ENCODE measurements at regions not wholly inside any gene's neighbourhood (a gene's known extent, or its start where the extent isn't known, plus 50 kb on each side); places are given as distances from the start of the nearest gene placed in this dataset.
"Not testable (repeated sequence)": the region's sequence is repeated elsewhere in the genome, so short reads cannot be mapped to it uniquely, and the experiment has no call there.

DNA sequence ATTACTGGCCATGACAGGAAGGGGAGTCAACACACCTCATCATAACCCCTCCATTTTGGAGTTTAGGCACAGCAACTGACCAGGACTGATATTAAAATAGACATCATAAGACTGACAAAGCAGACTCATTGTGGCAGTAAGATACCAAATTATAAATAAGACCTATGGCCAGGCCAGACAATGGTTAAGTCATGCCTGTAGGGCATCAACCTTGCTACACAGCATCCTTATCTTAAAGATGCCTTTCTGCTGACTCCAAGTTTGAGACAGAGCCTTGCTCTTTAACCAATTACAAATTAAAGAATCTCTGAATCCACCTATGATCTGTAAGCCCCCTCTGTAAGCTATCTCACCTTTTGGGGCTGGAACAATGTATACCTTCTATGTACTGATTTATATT lies 65.5 kb downstream of the VCX2 start:
- DNase-seq (ENCODE audit: low read depth in 1 of 2, low spot score in 1 of 2): no peak

DNA sequence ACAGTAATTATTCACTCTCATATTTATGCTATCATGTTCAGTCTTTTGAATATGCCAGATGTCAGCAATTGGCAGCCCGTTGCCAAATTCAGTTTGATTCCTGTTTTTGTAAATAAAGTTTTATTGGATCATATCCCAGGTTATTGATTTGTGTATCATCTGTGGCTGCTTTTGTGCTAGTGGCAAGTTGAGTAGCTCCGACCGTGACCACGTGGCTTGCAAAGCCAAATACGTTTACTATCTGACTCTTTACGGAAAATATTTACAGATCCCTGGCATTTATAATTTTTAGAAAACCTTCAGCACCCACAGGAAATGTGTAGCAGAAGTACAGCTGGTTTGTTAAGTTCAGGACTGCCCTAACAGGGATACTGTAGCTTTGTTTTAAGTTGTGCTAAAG lies 67.4 kb downstream of the VCX2 start:
- no peak for DNase-seq (ENCODE audit: low read depth in 1 of 2, low spot score in 1 of 2)

GRCh38 chrX:8091510-8091909 lies 79.6 kb downstream of the VCX2 start:
- no peak for DNase-seq (ENCODE audit: low read depth in 1 of 2, low spot score in 1 of 2)

DNA sequence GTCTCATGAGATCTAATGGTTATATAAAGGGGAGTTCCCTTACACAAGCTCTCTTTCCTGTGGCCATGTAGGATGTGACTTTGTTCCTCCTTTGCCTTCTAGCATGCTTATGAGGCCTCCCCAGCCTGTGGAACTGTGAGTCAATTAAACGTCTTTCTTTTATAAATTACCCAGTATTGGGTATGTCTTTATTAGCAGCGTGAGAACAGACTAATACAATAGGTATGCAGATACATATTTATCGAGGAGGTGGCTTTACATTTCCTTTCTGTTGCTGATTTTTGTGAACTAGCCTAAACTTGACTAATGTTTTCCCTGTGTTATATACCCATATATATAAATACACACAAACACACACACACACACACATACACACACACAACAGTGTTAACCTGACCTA lies 80.2 kb downstream of the VCX2 start:
- DNase-seq (ENCODE audit: low read depth in 1 of 2, low spot score in 1 of 2): no peak

GRCh38 chrX:8090482-8090881 lies 80.6 kb downstream of the VCX2 start:
- no peak for DNase-seq (ENCODE audit: low read depth in 1 of 2, low spot score in 1 of 2)

GRCh38 chrX:8089141-8089540 lies 81.9 kb downstream of the VCX2 start:
- no peak for DNase-seq (ENCODE audit: low read depth in 1 of 2, low spot score in 1 of 2)

DNA sequence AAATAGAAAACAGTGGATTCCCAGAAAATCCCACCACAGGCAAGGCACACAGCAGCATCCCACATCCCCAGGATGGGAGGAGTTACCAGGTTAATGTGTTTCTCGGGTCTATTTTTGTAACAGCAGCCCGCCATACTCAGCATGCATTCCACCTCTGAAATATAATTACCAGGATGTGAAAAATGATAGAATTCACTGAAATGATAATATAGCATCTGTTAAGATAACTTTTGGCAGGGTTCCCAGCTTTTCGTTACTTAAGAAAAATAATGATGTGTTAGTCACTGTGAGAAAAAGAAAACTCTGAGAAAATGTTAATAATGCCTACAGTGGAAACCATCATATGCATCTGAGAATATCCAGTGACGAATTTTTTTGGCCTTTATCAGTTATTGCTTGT lies 87.1 kb downstream of the VCX2 start:
- DNase-seq (ENCODE audit: low read depth in 1 of 2, low spot score in 1 of 2): no peak

GRCh38 chrX:8083286-8083685 lies 87.8 kb downstream of the VCX2 start:
- no peak for DNase-seq (ENCODE audit: low read depth in 1 of 2, low spot score in 1 of 2)

- DNase-seq (ENCODE audit: low read depth in 1 of 2, low spot score in 1 of 2): no peak
Measured at GRCh38 chrX:8075636-8076035, 95.4 kb downstream of the VCX2 start.

GRCh38 chrX:8067754-8068462 lies 103.2 kb downstream of the VCX2 start:
- DNase-seq (ENCODE audit: low read depth in 1 of 2, low spot score in 1 of 2): no peak

GRCh38 chrX:8052909-8053308 lies 118.2 kb downstream of the VCX2 start:
- DNase-seq (ENCODE audit: low read depth in 1 of 2, low spot score in 1 of 2): no peak

- DNase-seq (ENCODE audit: low read depth in 1 of 2, low spot score in 1 of 2): no peak
Measured at GRCh38 chrX:8049827-8050226, 121.2 kb downstream of the VCX2 start.

- DNase-seq (ENCODE audit: low read depth in 1 of 2, low spot score in 1 of 2): no peak
Measured at GRCh38 chrX:8048466-8048865, 121.3 kb upstream of the PNPLA4 start.

DNA sequence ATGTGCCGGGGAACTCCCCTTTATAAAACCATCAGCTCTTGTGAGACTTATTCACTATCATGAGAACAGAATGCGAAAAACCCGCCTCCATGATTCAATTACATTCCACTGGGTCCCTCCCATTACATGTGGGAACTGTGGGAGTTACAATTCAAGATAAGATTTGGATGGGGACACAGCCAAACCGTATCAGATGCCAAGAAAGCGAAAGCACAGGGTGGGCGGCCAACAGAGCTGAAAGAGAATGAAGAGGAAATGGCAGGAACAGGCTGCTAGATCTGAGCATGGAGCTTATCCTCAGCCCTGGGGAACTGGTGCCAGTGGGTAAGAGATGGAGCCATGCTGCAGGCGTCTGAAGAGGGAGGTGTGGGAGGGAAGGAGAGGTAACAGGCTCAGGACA lies 117.7 kb upstream of the PNPLA4 start:
- DNase-seq (ENCODE audit: low read depth in 1 of 2, low spot score in 1 of 2): no peak

DNA sequence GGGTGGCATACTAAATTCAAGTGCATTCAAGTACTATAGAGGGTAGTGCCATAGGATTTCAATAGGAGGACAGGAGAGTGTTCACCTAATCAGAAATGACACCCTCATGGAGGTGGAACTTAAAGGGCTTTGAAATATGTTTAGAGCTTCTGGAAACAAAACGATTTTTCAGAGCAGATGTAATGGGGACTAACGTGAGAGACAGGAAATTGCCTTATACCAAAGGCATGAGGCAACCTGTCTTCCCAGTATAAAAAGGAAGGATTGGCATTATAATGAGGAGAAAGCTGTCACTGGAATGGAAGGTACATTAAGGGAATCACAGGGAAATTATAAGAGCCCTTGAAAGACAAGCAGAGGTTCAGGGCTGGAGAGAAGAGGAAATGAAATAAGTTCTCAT lies 116.3 kb upstream of the PNPLA4 start:
- no peak for DNase-seq (ENCODE audit: low read depth in 1 of 2, low spot score in 1 of 2)

- no peak for DNase-seq (ENCODE audit: low read depth in 1 of 2, low spot score in 1 of 2)
Measured at GRCh38 chrX:8043121-8043520, 115.9 kb upstream of the PNPLA4 start.

DNA sequence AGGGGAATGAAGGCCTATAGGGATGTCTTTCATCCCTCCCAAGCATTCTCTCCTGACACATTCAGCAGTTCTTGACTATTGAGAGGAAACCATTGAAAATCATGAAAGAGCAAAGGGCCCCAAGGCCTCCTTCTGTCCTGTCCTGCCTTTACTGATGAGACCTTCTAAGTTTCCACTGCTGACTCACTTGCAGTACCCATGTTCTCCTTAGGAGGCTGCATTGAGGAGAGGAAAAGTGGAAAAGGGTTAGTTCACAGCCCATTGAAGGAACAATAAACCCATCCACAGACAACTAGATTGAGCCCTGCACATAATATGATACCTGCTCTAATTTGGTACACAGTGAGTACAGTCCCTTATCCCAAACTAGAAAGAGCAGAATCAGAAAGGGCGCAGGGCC lies 115.1 kb upstream of the PNPLA4 start:
- DNase-seq (ENCODE audit: low read depth in 1 of 2, low spot score in 1 of 2): no peak

- DNase-seq (ENCODE audit: low read depth in 1 of 2, low spot score in 1 of 2): not testable (repeated sequence)
Measured at GRCh38 chrX:8039711-8040110, 112.5 kb upstream of the PNPLA4 start.

DNA sequence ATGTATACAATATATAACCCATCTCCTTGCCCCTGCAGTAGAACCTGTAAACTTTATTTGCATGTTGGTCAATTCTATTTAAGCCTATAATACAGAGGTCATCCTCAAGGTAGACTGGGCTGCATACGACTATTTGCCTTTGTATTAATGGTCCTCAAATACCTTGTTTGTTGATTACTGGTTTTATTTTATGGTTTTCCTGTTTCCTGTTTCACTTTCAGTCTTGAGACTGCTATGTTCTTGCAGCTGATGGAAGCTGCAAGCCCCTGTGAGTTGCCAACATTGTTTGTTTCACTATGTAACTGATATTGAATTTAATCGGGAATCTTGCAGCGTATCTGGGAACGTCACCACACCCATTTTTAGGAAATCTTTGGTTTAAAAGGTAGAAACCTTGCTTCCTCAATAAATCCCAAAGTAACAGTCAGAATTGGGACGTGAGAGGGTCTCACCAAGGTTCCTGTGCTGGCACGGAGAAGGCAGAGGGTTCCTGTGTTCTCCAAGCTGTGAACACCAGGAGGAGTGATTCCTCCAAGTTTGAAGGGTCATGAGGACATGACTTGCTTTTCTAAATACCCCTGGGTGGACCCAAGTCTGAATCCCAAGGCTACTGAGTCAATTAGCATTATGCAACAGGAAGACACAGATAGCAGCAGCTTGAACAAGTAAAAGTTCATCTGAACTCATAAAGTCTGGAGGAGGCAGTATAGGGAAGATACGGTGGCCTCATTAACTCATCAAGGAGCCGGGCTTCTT lies 110.6 kb upstream of the PNPLA4 start:
- DNase-seq (ENCODE audit: low read depth in 1 of 2, low spot score in 1 of 2): no peak

- DNase-seq (ENCODE audit: low read depth in 1 of 2, low spot score in 1 of 2): no peak
Measured at GRCh38 chrX:8036914-8037313, 109.7 kb upstream of the PNPLA4 start.

DNA sequence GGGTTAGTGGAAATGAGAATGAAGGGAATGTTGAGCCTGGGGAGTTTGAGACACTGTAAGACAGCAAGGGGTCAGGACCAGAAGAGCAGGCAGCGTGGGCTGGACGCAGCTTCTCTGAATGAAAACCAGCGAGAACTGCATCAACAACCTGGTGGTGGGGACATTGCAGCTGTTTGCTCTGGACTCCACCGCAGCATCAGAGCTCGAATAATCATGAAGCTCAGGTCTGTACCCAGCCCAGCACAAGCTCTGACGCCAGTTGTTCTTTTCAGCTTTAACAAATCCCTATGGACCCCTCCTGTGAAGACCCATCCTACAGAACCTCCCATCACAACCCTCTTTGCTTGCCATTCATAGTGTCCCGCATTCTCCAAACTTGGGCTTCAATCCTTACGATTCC lies 106.8 kb upstream of the PNPLA4 start:
- no peak for DNase-seq (ENCODE audit: low read depth in 1 of 2, low spot score in 1 of 2)

DNA sequence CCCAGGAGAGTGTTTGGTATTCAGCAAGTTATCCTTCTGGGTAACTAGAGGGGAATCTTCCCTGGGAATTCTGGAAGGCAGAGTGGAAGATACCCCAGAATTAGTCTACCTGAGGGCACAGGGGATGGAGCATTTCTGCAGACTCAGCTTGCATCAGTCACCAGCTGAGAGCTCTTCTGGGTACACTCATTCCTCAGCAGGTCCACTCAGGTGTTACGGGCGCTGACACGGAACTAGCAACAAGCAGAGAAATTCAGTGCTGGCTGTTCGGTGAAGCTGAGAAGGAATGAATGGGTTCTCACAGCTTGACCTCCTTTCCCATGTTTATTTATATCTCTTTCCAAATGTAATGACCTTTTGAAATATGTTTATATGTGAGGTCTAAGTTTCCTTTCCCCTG lies 106.0 kb upstream of the PNPLA4 start:
- no peak for DNase-seq (ENCODE audit: low read depth in 1 of 2, low spot score in 1 of 2)

DNA sequence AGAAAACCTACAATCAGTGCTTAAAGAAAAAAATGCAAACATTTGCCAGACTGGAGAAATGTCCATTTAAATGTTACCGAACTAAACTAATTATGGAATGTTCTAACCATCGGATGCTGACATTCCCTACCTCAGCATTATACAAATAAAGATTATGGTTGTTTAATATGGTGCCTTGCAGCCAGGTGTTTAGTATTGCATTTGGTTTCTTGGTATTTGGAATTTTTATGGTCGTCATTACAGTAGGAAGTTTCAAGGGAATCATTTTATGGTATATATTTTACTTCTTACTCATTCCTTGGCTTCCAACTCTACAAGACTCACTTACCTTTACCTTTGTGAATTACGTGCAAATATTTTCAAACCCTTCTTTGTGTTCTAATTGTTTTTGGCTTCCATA lies 103.1 kb upstream of the PNPLA4 start:
- no peak for DNase-seq (ENCODE audit: low read depth in 1 of 2, low spot score in 1 of 2)

Data from activated CD4-positive, alpha-beta T cell treated with anti-CD3 and anti-CD28 coated beads, Interleukin-2, amount 50 U/mL, for 24 hours (primary cell).